AG04449 (cell line): ENCODE measurements at regions not wholly inside any gene's neighbourhood (a gene's known extent, or its start where the extent isn't known, plus 50 kb on each side); places are given as distances from the start of the nearest gene placed in this dataset.

ENCODE experiments used
- CTCF ChIA-PET: fragments of 350-600 bp; formaldehyde crosslinking; extraction: SDS; loops from one replicate; lab custom pipeline; 2021; ENCODE audit warnings: antibody characterized with exemption; lab: Yijun Ruan, JAX
- POLR2A ChIA-PET: fragments of 400-600, 350-600 bp; formaldehyde crosslinking; extraction: SDS; loops from one replicate; lab custom pipeline; 2020; ENCODE audit warnings: antibody characterized with exemption, inconsistent platforms; lab: Yijun Ruan, JAX
- DNase-seq: peaks from one replicate; pipeline ENCODE4 v3.0.0-alpha.2; 2010; ENCODE audit warnings: low read depth, low spot score
- H3K4me3 ChIP-seq: 2 replicates; pipeline ENCODE4 v1.5.1; 2011; ENCODE audit warnings: low read depth, mild to moderate bottlenecking, control low read depth, low read length
- CTCF ChIP-seq: IDR thresholded peaks from one replicate; pipeline ENCODE4 v1.5.1; 2011; ENCODE audit warnings: mild to moderate bottlenecking, moderate library complexity, low read length, control low read depth, inconsistent platforms; ENCODE audit not compliant: insufficient read depth; ENCODE audit errors: missing control alignments

DNA sequence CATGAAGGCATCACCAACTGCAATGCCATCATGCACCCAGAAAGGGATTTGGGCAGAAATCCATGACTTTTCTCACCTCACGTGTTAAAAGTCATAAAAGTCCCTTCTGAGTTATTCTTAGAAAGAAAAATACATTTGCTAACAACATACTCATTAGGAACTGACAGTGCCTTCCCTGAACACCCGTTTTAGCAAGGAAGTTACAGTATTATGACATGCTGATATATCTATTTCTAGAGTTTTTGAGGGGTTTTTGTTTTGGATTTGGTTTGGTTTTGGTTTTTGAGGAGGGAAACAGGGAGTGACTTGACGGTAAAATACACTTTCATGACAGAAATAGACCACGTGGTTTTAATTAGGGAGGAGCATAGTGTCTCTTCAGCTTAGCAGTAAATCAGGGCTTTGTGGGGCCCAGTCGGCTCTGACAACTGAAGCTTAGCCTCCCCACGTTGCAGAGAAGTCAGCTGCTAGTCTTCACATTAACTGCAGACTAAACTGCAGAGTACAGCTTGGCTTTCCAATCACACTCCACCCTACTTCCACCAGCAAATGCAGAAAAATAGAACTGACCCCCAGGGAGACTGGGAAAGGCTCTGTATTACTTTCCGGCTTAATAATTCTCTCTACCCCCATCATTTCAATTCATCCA lies 141.4 kb downstream of the FAM124B start:
- no peak for DNase-seq
- H3K4me3 ChIP-seq, result no peak overlapping the region
- CTCF ChIA-PET, result interaction anchor here (2.0 kb wide), 1 partner anchor 267 kb away, joined by 4 read pairs; no protein-coding TSS in a partner anchor
- TF ChIP-seq CTCF, result no peak
- POLR2A ChIA-PET, result no interaction called here

DNA sequence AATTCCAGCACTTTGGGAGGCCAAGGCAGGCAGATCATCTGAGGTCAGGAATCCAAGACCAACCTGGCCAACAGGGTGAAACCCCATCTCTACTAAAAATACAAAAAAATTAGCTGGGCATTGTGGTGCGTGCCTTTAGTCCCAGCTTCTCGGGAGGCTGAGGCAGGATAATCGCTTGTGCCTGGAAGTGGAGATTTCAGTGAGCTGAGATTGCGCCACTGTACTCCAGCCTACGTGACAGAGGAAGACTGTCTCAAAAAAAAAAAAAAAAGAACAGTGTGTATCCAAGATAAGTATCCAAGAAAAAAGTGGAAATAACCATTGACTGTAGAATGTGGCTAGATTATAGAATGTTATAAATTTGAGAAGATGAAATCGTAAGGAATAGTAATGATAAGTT lies 142.1 kb downstream of the FAM124B start:
- no peak for TF ChIP-seq CTCF
- no peak for DNase-seq
- H3K4me3 ChIP-seq, result no peak overlapping the region
- CTCF ChIA-PET, result interaction anchor here (2.0 kb wide), 1 partner anchor 266 kb away, joined by 4 read pairs; no protein-coding TSS in a partner anchor
- POLR2A ChIA-PET, result no interaction called here

- TF ChIP-seq CTCF, result no peak
- H3K4me3 ChIP-seq, result no peak overlapping the region
- no peak for DNase-seq
- CTCF ChIA-PET, result interaction anchor here (1.2 to 1.4 kb wide), 2 partner anchors 10 to 24 kb away, joined by 3 read pairs; no protein-coding TSS in a partner anchor
- POLR2A ChIA-PET, result no interaction called here
Measured at GRCh38 chr2:224258059-224258458, 143.8 kb downstream of the FAM124B start.

- ChIA-PET CTCF (interaction anchor here (0.6 to 2.4 kb wide), 3 partner anchors 9 to 173 kb away, joined by 3 to 10 read pairs (median 3); no protein-coding TSS in a partner anchor), POLR2A (interaction anchor here (0.7 to 1.4 kb wide), 2 partner anchors 111 to 257 kb away, joined by 3 to 4 read pairs; no protein-coding TSS in a partner anchor)
- TF ChIP-seq CTCF, result no peak
- H3K4me3 ChIP-seq, result no peak overlapping the region
- no peak for DNase-seq
Measured at GRCh38 chr2:224257156-224257555, 144.8 kb downstream of the FAM124B start.

- POLR2A ChIA-PET, result no interaction called here
- DNase-seq, result no peak
Measured at GRCh38 chr2:224253464-224253863, 148.4 kb downstream of the FAM124B start.

More at GRCh38 chr2:224253464-224253863, 148.4 kb downstream of the FAM124B start:
- CTCF ChIA-PET, result interaction anchor here (1.3 kb wide), 1 partner anchor 283 kb away, joined by 3 read pairs; no protein-coding TSS in a partner anchor
- no peak for TF ChIP-seq CTCF
- H3K4me3 ChIP-seq, result no peak overlapping the region
